VCaP (cell line): ENCODE measurements at regions not wholly inside any gene's neighbourhood (a gene's known extent, or its start where the extent isn't known, plus 50 kb on each side); places are given as distances from the start of the nearest gene placed in this dataset.
"Not testable (repeated sequence)": the region's sequence is repeated elsewhere in the genome, so short reads cannot be mapped to it uniquely, and the experiment has no call there.

Experiments
- H3K27ac ChIP-seq: fragments of 450-650 bp; 2 replicates; pipeline ENCODE4 v1.5.1; 2017
- CTCF ChIP-seq: fragments of 450-650 bp; conservative IDR thresholded peaks from 2 replicates; pipeline ENCODE4 v1.5.1; 2017; ENCODE audit warnings: mild to moderate bottlenecking, moderate library complexity

- TF ChIP-seq CTCF: no peak
- H3K27ac ChIP-seq: no peak overlapping the region
These were observed 150.5 kb downstream of the COPS8 start for GRCh38 chr2:237236188-237236587.

- TF ChIP-seq CTCF: no peak
- H3K27ac ChIP-seq: no peak overlapping the region
These were observed 152.6 kb downstream of the COPS8 start for GRCh38 chr2:237238249-237238648.

- TF ChIP-seq CTCF: no peak
- H3K27ac ChIP-seq: no peak overlapping the region
These were observed 154.6 kb downstream of the COPS8 start for GRCh38 chr2:237240252-237240651.

- H3K27ac ChIP-seq: not testable (repeated sequence)
These were observed 155.2 kb downstream of the COPS8 start for GRCh38 chr2:237240868-237241267.

- H3K27ac ChIP-seq: no peak overlapping the region
- no peak for TF ChIP-seq CTCF
These were observed 156.4 kb downstream of the COPS8 start for GRCh38 chr2:237242091-237242536.

- TF ChIP-seq CTCF: no peak
- H3K27ac ChIP-seq: no peak overlapping the region
These were observed 157.8 kb downstream of the COPS8 start for GRCh38 chr2:237243487-237243886.

- no peak overlapping the region for H3K27ac ChIP-seq
These were observed 158.5 kb downstream of the COPS8 start for GRCh38 chr2:237244178-237244577.

More at GRCh38 chr2:237244178-237244577, 158.5 kb downstream of the COPS8 start:
- TF ChIP-seq CTCF: no peak
